ENCODE measurements at regions not wholly inside any gene's neighbourhood (a gene's known extent, or its start where the extent isn't known, plus 50 kb on each side); places are given as distances from the start of the nearest gene placed in this dataset.

DNA sequence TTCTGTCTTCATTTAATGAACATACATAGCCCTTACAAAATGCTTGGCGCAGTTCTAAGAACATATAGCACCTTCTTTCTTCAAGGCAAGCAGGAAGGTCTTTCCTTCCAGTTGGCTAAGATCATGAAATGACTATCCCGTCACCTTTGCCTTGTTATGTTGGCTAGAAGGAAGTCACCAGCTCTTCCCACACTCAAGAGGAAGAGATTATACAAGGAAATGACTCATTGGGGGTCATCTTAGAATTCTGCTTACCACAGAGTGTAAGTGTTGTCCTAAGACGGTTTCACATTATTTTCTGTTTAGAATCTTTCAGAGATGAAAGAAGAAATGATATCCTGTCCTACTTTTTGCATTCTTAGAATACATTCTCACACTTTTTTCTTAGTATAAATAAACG, 808.0 kb upstream of the LUZP2 start:
- TF ChIP-seq, protein P1, sequence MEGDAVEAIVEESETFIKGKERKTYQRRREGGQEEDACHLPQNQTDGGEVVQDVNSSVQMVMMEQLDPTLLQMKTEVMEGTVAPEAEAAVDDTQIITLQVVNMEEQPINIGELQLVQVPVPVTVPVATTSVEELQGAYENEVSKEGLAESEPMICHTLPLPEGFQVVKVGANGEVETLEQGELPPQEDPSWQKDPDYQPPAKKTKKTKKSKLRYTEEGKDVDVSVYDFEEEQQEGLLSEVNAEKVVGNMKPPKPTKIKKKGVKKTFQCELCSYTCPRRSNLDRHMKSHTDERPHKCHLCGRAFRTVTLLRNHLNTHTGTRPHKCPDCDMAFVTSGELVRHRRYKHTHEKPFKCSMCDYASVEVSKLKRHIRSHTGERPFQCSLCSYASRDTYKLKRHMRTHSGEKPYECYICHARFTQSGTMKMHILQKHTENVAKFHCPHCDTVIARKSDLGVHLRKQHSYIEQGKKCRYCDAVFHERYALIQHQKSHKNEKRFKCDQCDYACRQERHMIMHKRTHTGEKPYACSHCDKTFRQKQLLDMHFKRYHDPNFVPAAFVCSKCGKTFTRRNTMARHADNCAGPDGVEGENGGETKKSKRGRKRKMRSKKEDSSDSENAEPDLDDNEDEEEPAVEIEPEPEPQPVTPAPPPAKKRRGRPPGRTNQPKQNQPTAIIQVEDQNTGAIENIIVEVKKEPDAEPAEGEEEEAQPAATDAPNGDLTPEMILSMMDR (IDR thresholded peaks at IDR 0.05; ENCODE audit: low read length), result no peak
- TF ChIP-seq EZH2 (optimal IDR thresholded peaks at IDR 0.05; ENCODE audit: low read depth, low read length), result no peak

Data from MM.1S (cell line).